SK-N-SH (cell line): ENCODE measurements at regions not wholly inside any gene's neighbourhood (a gene's known extent, or its start where the extent isn't known, plus 50 kb on each side); places are given as distances from the start of the nearest gene placed in this dataset.

Experiments
- CTCF ChIP-seq: fragments of 200-600 bp; sonication (generic); IDR thresholded peaks from 2 replicates; pipeline ENCODE4 v1.6.1; 2017; ENCODE audit warnings: antibody characterized with exemption, mild to moderate bottlenecking, moderate library complexity
- EP300 ChIP-seq, 2 experiments: IDR thresholded peaks; 2 replicates each; pipeline versions ENCODE4 v1.4.0 to v1.6.1; 2012; ENCODE audit warnings: borderline replicate concordance in 1 of 2, low read depth in 1 of 2, low read length in 1 of 2
- NFIC ChIP-seq: IDR thresholded peaks from 2 replicates; pipeline ENCODE4 v1.4.0; 2012; ENCODE audit warnings: borderline replicate concordance
- RAD21 ChIP-seq: IDR thresholded peaks from 2 replicates; pipeline ENCODE4 v1.6.1; 2012; ENCODE audit warnings: mild to moderate bottlenecking, low read length
- RFX5 ChIP-seq: IDR thresholded peaks from 2 replicates; pipeline ENCODE4 v1.6.1; 2012; ENCODE audit warnings: mild to moderate bottlenecking, improper control_type of control experiment, low read length
- RXRA ChIP-seq: IDR thresholded peaks from 2 replicates; pipeline ENCODE4 v1.4.0; 2012; ENCODE audit warnings: low read depth, mild to moderate bottlenecking, borderline replicate concordance

GRCh38 chrX:21276736-21277433 lies 97.3 kb upstream of the CNKSR2 start:
- no peak for TF ChIP-seq CTCF
- TF ChIP-seq NFIC = no peak
- no peak for TF ChIP-seq RXRA
- TF ChIP-seq RFX5 = no peak
- TF ChIP-seq EP300 (IDR thresholded peaks at IDR 0.05; ENCODE audit: borderline replicate concordance in 1 of 2, low read depth in 1 of 2, low read length in 1 of 2) = no peak
- TF ChIP-seq RAD21 = no peak
